H9 (cell line): ENCODE measurements at regions not wholly inside any gene's neighbourhood (a gene's known extent, or its start where the extent isn't known, plus 50 kb on each side); places are given as distances from the start of the nearest gene placed in this dataset.

ENCODE experiments used
- DNase-seq: peaks from one replicate; pipeline ENCODE4 v3.0.0-alpha.2; 2017
- H2AFZ ChIP-seq: one replicate; pipeline ENCODE4 v1.6.1; 2013; ENCODE audit warnings: mild to moderate bottlenecking, low read length, control low read depth, moderate library complexity
- H2AK5ac ChIP-seq: 2 replicates; pipeline ENCODE4 v1.6.1; 2013; ENCODE audit warnings: low read length, control low read depth, mixed read lengths; ENCODE audit not compliant: insufficient read length
- H2BK120ac ChIP-seq: one replicate; pipeline ENCODE4 v1.6.1; 2013; ENCODE audit warnings: low read depth, mild to moderate bottlenecking, low read length, control low read depth, inconsistent platforms; ENCODE audit not compliant: poor library complexity, severe bottlenecking
- H2BK12ac ChIP-seq: 2 replicates; pipeline ENCODE4 v1.6.1; 2013; ENCODE audit warnings: low read length, control low read depth, mixed read lengths, low read depth; ENCODE audit not compliant: insufficient read length
- H2BK15ac ChIP-seq: 2 replicates; pipeline ENCODE4 v1.6.1; 2013; ENCODE audit warnings: low read depth, low read length, control low read depth
- H2BK20ac ChIP-seq: one replicate; pipeline ENCODE4 v1.6.1; 2013; ENCODE audit warnings: low read depth, mild to moderate bottlenecking, low read length, control low read depth, inconsistent platforms; ENCODE audit not compliant: poor library complexity, severe bottlenecking
- H2BK5ac ChIP-seq: 2 replicates; pipeline ENCODE4 v1.6.1; 2013; ENCODE audit warnings: low read length, control low read depth, mixed read lengths; ENCODE audit not compliant: insufficient read length
- H3K14ac ChIP-seq: 2 replicates; pipeline ENCODE4 v1.6.1; 2013; ENCODE audit warnings: low read length, control low read depth; ENCODE audit not compliant: insufficient read depth
- H3K18ac ChIP-seq: 2 replicates; pipeline ENCODE4 v1.6.1; 2013; ENCODE audit warnings: low read depth, mild to moderate bottlenecking, mixed read lengths, low read length, control low read depth; ENCODE audit not compliant: insufficient read length
- H3K23ac ChIP-seq: 2 replicates; pipeline ENCODE4 v1.6.1; 2013; ENCODE audit warnings: low read length, control low read depth, mixed read lengths, low read depth; ENCODE audit not compliant: insufficient read length
- H3K23me2 ChIP-seq: 2 replicates; pipeline ENCODE4 v1.6.1; 2013; ENCODE audit warnings: low read depth, mild to moderate bottlenecking, mixed read lengths, low read length, control low read depth; ENCODE audit not compliant: insufficient read length, poor library complexity, severe bottlenecking
- H3K27ac ChIP-seq: 2 replicates; pipeline ENCODE4 v1.5.1; 2013; ENCODE audit warnings: low read length, control low read depth, mixed read lengths, low read depth; ENCODE audit not compliant: insufficient read length
- H3K27me3 ChIP-seq: 2 replicates; pipeline ENCODE4 v1.6.1; 2013; ENCODE audit warnings: low read length, control low read depth, inconsistent platforms; ENCODE audit not compliant: insufficient read depth
- H3K4ac ChIP-seq: 2 replicates; pipeline ENCODE4 v1.6.1; 2013; ENCODE audit warnings: low read depth, mild to moderate bottlenecking, control low read depth, inconsistent platforms, low read length, moderate library complexity
- H3K4me1 ChIP-seq: 2 replicates; pipeline ENCODE4 v1.6.1; 2013; ENCODE audit warnings: low read length, control low read depth, inconsistent platforms; ENCODE audit not compliant: insufficient read depth
- H3K4me2 ChIP-seq: 2 replicates; pipeline ENCODE4 v1.6.1; 2013; ENCODE audit warnings: low read length, control low read depth, mixed read lengths; ENCODE audit not compliant: insufficient read length, insufficient read depth
- H3K56ac ChIP-seq: 2 replicates; pipeline ENCODE4 v1.6.1; 2013; ENCODE audit warnings: low read depth, mild to moderate bottlenecking, mixed read lengths, low read length, control low read depth; ENCODE audit not compliant: insufficient read length
- H3K79me1 ChIP-seq: 2 replicates; pipeline ENCODE4 v1.6.1; 2013; ENCODE audit warnings: low read depth, mild to moderate bottlenecking, moderate library complexity, low read length, control low read depth, inconsistent platforms; ENCODE audit not compliant: insufficient read depth, poor library complexity, severe bottlenecking
- H3K79me2 ChIP-seq: 2 replicates; pipeline ENCODE4 v1.6.1; 2013; ENCODE audit warnings: low read length, control low read depth, inconsistent platforms; ENCODE audit not compliant: insufficient read depth
- H3K9ac ChIP-seq: 2 replicates; pipeline ENCODE4 v1.6.1; 2013; ENCODE audit warnings: low read length, control low read depth, mixed read lengths; ENCODE audit not compliant: insufficient read length; ENCODE audit errors: extremely low read depth
- H3K9me3 ChIP-seq: one replicate; pipeline ENCODE4 v1.6.1; 2013; ENCODE audit warnings: low read depth, low read length, inconsistent platforms; ENCODE audit not compliant: control insufficient read depth
- H3T11ph ChIP-seq: one replicate; pipeline ENCODE4 v1.6.1; 2013; ENCODE audit warnings: mild to moderate bottlenecking, low read length, control low read depth, inconsistent platforms
- H4K20me1 ChIP-seq: one replicate; pipeline ENCODE4 v1.6.1; 2013; ENCODE audit not compliant: control insufficient read depth, insufficient read length, insufficient read depth
- H4K5ac ChIP-seq: 2 replicates; pipeline ENCODE4 v1.6.1; 2013; ENCODE audit warnings: low read depth, mild to moderate bottlenecking, mixed read lengths, low read length, control low read depth; ENCODE audit not compliant: insufficient read length
- H4K8ac ChIP-seq: replicated peaks from 2 replicates; pipeline ENCODE4 v1.6.1; 2013; ENCODE audit warnings: low read length, control low read depth, mixed read lengths, low read depth; ENCODE audit not compliant: insufficient read length
- H4K91ac ChIP-seq: 2 replicates; pipeline ENCODE4 v1.6.1; 2013; ENCODE audit warnings: low read depth, mild to moderate bottlenecking, moderate library complexity, mixed read lengths, low read length, control low read depth; ENCODE audit not compliant: insufficient read length
- H3K27ac Mint-ChIP-seq, 3 experiments: 2 replicates in 2 of 3; 3 replicates in 1 of 3; pipeline ENCODE4 v1.8.0; 2020 to 2021; ENCODE audit warnings: mixed read lengths in 3 of 3, mild to moderate bottlenecking in 1 of 3, moderate library complexity in 1 of 3
- H3K27me3 Mint-ChIP-seq: 2 replicates; pipeline ENCODE4 v1.8.0; 2021; ENCODE audit warnings: low read depth, mild to moderate bottlenecking, moderate library complexity, mixed read lengths
- H3K36me3 Mint-ChIP-seq, 3 experiments: 2 replicates in 2 of 3; 3 replicates in 1 of 3; pipeline ENCODE4 v1.8.0; 2020 to 2021; ENCODE audit warnings: low read depth in 3 of 3, mixed read lengths in 3 of 3; ENCODE audit not compliant: insufficient read depth in 1 of 3
- H3K4me1 Mint-ChIP-seq, 2 experiments: 2 replicates each; pipeline ENCODE4 v1.8.0; 2020; ENCODE audit warnings: mixed read lengths in 2 of 2
- H3K4me3 Mint-ChIP-seq, 2 experiments: 2 replicates in 1 of 2; 3 replicates in 1 of 2; pipeline ENCODE4 v1.8.0; 2020 to 2021; ENCODE audit warnings: mild to moderate bottlenecking in 2 of 2, mixed read lengths in 2 of 2, moderate library complexity in 1 of 2
- H3K9me3 Mint-ChIP-seq, 2 experiments: 2 replicates in 1 of 2; 3 replicates in 1 of 2; pipeline ENCODE4 v1.8.0; 2020; ENCODE audit warnings: mild to moderate bottlenecking in 2 of 2, mixed read lengths in 2 of 2, moderate library complexity in 1 of 2
- WGBS: extraction: QIAGEN DNeasy Blood & Tissue Kit; methylation state at CpG from one replicate; pipeline ENCODE4 v1.1.7; 2013; ENCODE audit warnings: missing lambda C conversion rate, low lambda C conversion rate, mixed read lengths; ENCODE audit not compliant: insufficient read length; ENCODE audit errors: extremely low coverage; 5-methylcytosine and 5-hydroxymethylcytosine counted together
- TF ChIP-seq, protein P1 (sequence below): fragments of 200-600 bp; sonication (generic); conservative IDR thresholded peaks from 3 replicates; pipeline ENCODE4 v1.8.0; 2021; ENCODE audit warnings: antibody characterized with exemption, mild to moderate bottlenecking

DNA sequence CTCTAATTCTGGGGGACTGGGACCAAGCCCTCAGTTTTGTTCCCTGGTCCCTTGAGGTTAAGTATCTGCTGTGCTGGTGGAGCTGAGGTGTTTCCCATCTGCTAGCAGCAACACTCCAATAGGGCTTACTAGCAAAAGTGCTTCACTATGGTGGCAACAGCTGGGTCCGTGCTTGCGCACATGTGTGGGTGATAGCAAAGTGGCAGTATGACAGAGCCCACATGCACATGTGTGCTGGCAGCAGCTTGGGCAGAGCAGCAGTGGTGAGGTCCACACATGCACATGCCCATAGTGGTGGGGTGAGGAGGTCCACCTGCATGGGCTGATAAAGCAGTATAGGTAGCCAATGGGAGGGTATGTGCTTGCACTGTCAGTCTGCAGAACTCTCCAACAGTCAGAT lies 1723.7 kb downstream of the SUCLG1 start:
- Histone ChIP-seq H2BK15ac (no peak overlapping the region), H3K27ac (no peak overlapping the region), H3K23ac (no peak overlapping the region), H3K4ac (no peak overlapping the region), H3K56ac (no peak overlapping the region), H4K20me1 (no peaks in the 10 kb centered on the region), H4K8ac (no peak overlapping the region), H3K4me1 (no peaks in the 10 kb centered on the region), H4K5ac (no peak overlapping the region), H3T11ph (no peak overlapping the region), H3K9me3 (no peaks in the 10 kb centered on the region), H2BK120ac (no peak overlapping the region), H2BK5ac (no peak overlapping the region), H2AK5ac (no peak overlapping the region), H3K9ac (no peak overlapping the region), H2AFZ (no peak overlapping the region), H3K18ac (no peak overlapping the region), H3K23me2 (no peaks in the 10 kb centered on the region), H3K4me2 (no peak overlapping the region), H3K79me2 (no peaks in the 10 kb centered on the region), H3K79me1 (no peaks in the 10 kb centered on the region), H2BK20ac (no peak overlapping the region), H3K27me3 (no peaks in the 10 kb centered on the region), H2BK12ac (no peak overlapping the region), H3K14ac (no peak overlapping the region), H4K91ac (no peak overlapping the region)
- Mint-ChIP-seq H3K4me1 (peaks cover 4 to 5% of the 10 kb centered on the region in 2 experiments; a peak in 3 of 4 replicates), H3K27me3 (no peaks in the 10 kb centered on the region), H3K9me3 (no peaks in the 10 kb centered on the region), H3K4me3 (no peak overlapping the region), H3K36me3 (no peaks in the 10 kb centered on the region), H3K27ac (no peak overlapping the region)
- TF ChIP-seq, protein P1, sequence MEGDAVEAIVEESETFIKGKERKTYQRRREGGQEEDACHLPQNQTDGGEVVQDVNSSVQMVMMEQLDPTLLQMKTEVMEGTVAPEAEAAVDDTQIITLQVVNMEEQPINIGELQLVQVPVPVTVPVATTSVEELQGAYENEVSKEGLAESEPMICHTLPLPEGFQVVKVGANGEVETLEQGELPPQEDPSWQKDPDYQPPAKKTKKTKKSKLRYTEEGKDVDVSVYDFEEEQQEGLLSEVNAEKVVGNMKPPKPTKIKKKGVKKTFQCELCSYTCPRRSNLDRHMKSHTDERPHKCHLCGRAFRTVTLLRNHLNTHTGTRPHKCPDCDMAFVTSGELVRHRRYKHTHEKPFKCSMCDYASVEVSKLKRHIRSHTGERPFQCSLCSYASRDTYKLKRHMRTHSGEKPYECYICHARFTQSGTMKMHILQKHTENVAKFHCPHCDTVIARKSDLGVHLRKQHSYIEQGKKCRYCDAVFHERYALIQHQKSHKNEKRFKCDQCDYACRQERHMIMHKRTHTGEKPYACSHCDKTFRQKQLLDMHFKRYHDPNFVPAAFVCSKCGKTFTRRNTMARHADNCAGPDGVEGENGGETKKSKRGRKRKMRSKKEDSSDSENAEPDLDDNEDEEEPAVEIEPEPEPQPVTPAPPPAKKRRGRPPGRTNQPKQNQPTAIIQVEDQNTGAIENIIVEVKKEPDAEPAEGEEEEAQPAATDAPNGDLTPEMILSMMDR: no peak
- DNase-seq: no peak
- WGBS: no CpG with 5 or more reads among the region's 2 CpGs
